ENCODE measurements at regions not wholly inside any gene's neighbourhood (a gene's known extent, or its start where the extent isn't known, plus 50 kb on each side); places are given as distances from the start of the nearest gene placed in this dataset.
"Not testable (repeated sequence)": the region's sequence is repeated elsewhere in the genome, so short reads cannot be mapped to it uniquely, and the experiment has no call there.

- no peak for DNase-seq (ENCODE audit: low spot score)
- no peak overlapping the region for H3K27ac Mint-ChIP-seq (ENCODE audit: unreplicated experiment)
- H3K36me3 Mint-ChIP-seq (ENCODE audit: low read depth) = no peaks in the 10 kb centered on the region
- TF ChIP-seq CTCF (IDR thresholded peaks at IDR 0.05) = no peak
- H3K4me1 Mint-ChIP-seq (ENCODE audit: low read depth) = no peaks in the 10 kb centered on the region
- no peaks in the 10 kb centered on the region for H3K9me3 Mint-ChIP-seq (ENCODE audit: low read depth)
- H3K27me3 Mint-ChIP-seq (ENCODE audit: low read depth) = peaks cover 17% of the 10 kb centered on the region
- H3K4me3 Mint-ChIP-seq (ENCODE audit: unreplicated experiment) = no peak overlapping the region
Observed at GRCh38 chr10:27330074-27330473, 89.5 kb upstream of the ACBD5 start.

GRCh38 chr10:27328946-27329345 is 88.3 kb upstream of the ACBD5 start:
- TF ChIP-seq CTCF (IDR thresholded peaks at IDR 0.05) = no peak
- no peak for DNase-seq (ENCODE audit: low spot score)
- no peaks in the 10 kb centered on the region for H3K36me3 Mint-ChIP-seq (ENCODE audit: low read depth)

GRCh38 chr10:27326748-27327147 is 86.2 kb upstream of the ACBD5 start:
- not testable (repeated sequence) for H3K9me3 Mint-ChIP-seq (ENCODE audit: low read depth); H3K4me1 Mint-ChIP-seq (ENCODE audit: low read depth); H3K36me3 Mint-ChIP-seq (ENCODE audit: low read depth); H3K4me3 Mint-ChIP-seq (ENCODE audit: unreplicated experiment); H3K27ac Mint-ChIP-seq (ENCODE audit: unreplicated experiment); DNase-seq (ENCODE audit: low spot score)
- H3K27me3 Mint-ChIP-seq (ENCODE audit: low read depth) = peaks cover 15% of the 10 kb centered on the region

More at GRCh38 chr10:27328946-27329345, 88.3 kb upstream of the ACBD5 start:
- peaks cover 15% of the 10 kb centered on the region for H3K27me3 Mint-ChIP-seq (ENCODE audit: low read depth)
- no peaks in the 10 kb centered on the region for H3K9me3 Mint-ChIP-seq (ENCODE audit: low read depth)
- no peaks in the 10 kb centered on the region for H3K4me1 Mint-ChIP-seq (ENCODE audit: low read depth)
- no peak overlapping the region for H3K27ac Mint-ChIP-seq (ENCODE audit: unreplicated experiment)
- no peak overlapping the region for H3K4me3 Mint-ChIP-seq (ENCODE audit: unreplicated experiment)

GRCh38 chr10:27319752-27320431 is 79.3 kb upstream of the ACBD5 start:
- Mint-ChIP-seq H3K4me1 (ENCODE audit: low read depth) (no peaks in the 10 kb centered on the region), H3K9me3 (ENCODE audit: low read depth) (no peaks in the 10 kb centered on the region), H3K27me3 (ENCODE audit: low read depth) (peaks cover 9% of the 10 kb centered on the region), H3K36me3 (ENCODE audit: low read depth) (no peaks in the 10 kb centered on the region), H3K27ac (ENCODE audit: unreplicated experiment) (no peak overlapping the region), H3K4me3 (ENCODE audit: unreplicated experiment) (no peak overlapping the region)
- no peak for TF ChIP-seq CTCF (IDR thresholded peaks at IDR 0.05)
- no peak for DNase-seq (ENCODE audit: low spot score)

- H3K36me3 Mint-ChIP-seq (ENCODE audit: low read depth); DNase-seq (ENCODE audit: low spot score); H3K4me3 Mint-ChIP-seq (ENCODE audit: unreplicated experiment); H3K4me1 Mint-ChIP-seq (ENCODE audit: low read depth); H3K9me3 Mint-ChIP-seq (ENCODE audit: low read depth); H3K27ac Mint-ChIP-seq (ENCODE audit: unreplicated experiment): not testable (repeated sequence)
- peaks cover 13% of the 10 kb centered on the region for H3K27me3 Mint-ChIP-seq (ENCODE audit: low read depth)
Observed at GRCh38 chr10:27319139-27319538, 78.5 kb upstream of the ACBD5 start.

GRCh38 chr10:27315082-27315481 is 74.5 kb upstream of the ACBD5 start:
- H3K27ac Mint-ChIP-seq (ENCODE audit: unreplicated experiment) = not testable (repeated sequence)
- peaks cover 12% of the 10 kb centered on the region for H3K27me3 Mint-ChIP-seq (ENCODE audit: low read depth)

GRCh38 chr10:27313586-27313985 is 73.0 kb upstream of the ACBD5 start:
- not testable (repeated sequence) for H3K27ac Mint-ChIP-seq (ENCODE audit: unreplicated experiment); H3K9me3 Mint-ChIP-seq (ENCODE audit: low read depth); H3K36me3 Mint-ChIP-seq (ENCODE audit: low read depth); H3K4me3 Mint-ChIP-seq (ENCODE audit: unreplicated experiment); DNase-seq (ENCODE audit: low spot score); H3K4me1 Mint-ChIP-seq (ENCODE audit: low read depth)
- peaks cover 12% of the 10 kb centered on the region for H3K27me3 Mint-ChIP-seq (ENCODE audit: low read depth)

More at GRCh38 chr10:27315082-27315481, 74.5 kb upstream of the ACBD5 start:
- not testable (repeated sequence) for H3K4me3 Mint-ChIP-seq (ENCODE audit: unreplicated experiment); DNase-seq (ENCODE audit: low spot score); H3K9me3 Mint-ChIP-seq (ENCODE audit: low read depth); H3K36me3 Mint-ChIP-seq (ENCODE audit: low read depth); H3K4me1 Mint-ChIP-seq (ENCODE audit: low read depth)
